OCI-LY3 (cell line): ENCODE measurements at regions not wholly inside any gene's neighbourhood (a gene's known extent, or its start where the extent isn't known, plus 50 kb on each side); places are given as distances from the start of the nearest gene placed in this dataset.

Source experiments
- H2AFZ ChIP-seq: fragments of 200-600, 300-600 bp; shearing (Covaris generic); 2 replicates; pipeline ENCODE4 v1.6.0; 2014; ENCODE audit warnings: antibody characterized with exemption, low read depth, low read length
- H3K27ac ChIP-seq: fragments of 200-600, 300-600 bp; sonication (generic); 2 replicates; pipeline ENCODE4 v1.5.1; 2014; ENCODE audit warnings: mild to moderate bottlenecking, low read length, moderate library complexity, mixed read lengths
- H3K27me3 ChIP-seq: fragments of 200-600, 300-600 bp; sonication (generic); 2 replicates; pipeline ENCODE4 v1.6.1; 2014; ENCODE audit warnings: low read depth, low read length, mixed read lengths
- H3K36me3 ChIP-seq: fragments of 200-600, 300-600 bp; sonication (generic); replicated peaks from 2 replicates; pipeline ENCODE3; 2014; ENCODE audit warnings: low read depth, low read length, mixed read lengths
- H3K4me1 ChIP-seq: fragments of 300-600, 200-600 bp; sonication (generic); 2 replicates; pipeline ENCODE4 v1.6.1; 2014; ENCODE audit warnings: low read length, mixed read lengths
- H3K4me2 ChIP-seq: fragments of 200-600, 300-600 bp; sonication (generic); 2 replicates; pipeline ENCODE4 v1.6.1; 2014; ENCODE audit warnings: low read length, mixed read lengths
- H3K4me3 ChIP-seq: fragments of 300-600, 200-600 bp; sonication (generic); 2 replicates; pipeline ENCODE4 v1.5.1; 2014; ENCODE audit warnings: antibody characterized with exemption, mild to moderate bottlenecking, low read length, moderate library complexity
- H3K79me2 ChIP-seq: fragments of 300-600, 200-600 bp; shearing (Covaris generic); 2 replicates; pipeline ENCODE4 v1.6.1; 2014; ENCODE audit warnings: mild to moderate bottlenecking, low read length, mixed read lengths
- H3K9ac ChIP-seq: fragments of 300-600, 200-600 bp; shearing (Covaris generic); 2 replicates; pipeline ENCODE4 v1.6.0; 2014; ENCODE audit warnings: mild to moderate bottlenecking, low read length, moderate library complexity
- H3K9me3 ChIP-seq: fragments of 200-600, 300-600 bp; shearing (Covaris generic); 2 replicates; pipeline ENCODE4 v1.6.1; 2014; ENCODE audit warnings: low read length, mixed read lengths; ENCODE audit not compliant: insufficient read depth
- H4K20me1 ChIP-seq: fragments of 200-600, 300-600 bp; sonication (generic); 2 replicates; pipeline ENCODE4 v1.6.1; 2016; ENCODE audit warnings: low read length, mixed read lengths; ENCODE audit not compliant: insufficient read depth
- CTCF ChIP-seq: fragments of 200-600, 300-600 bp; sonication (generic); IDR thresholded peaks from 2 replicates; pipeline ENCODE4 v1.5.1; 2014; ENCODE audit warnings: antibody characterized with exemption, low read length, low read depth
- EZH2phosphoT487 ChIP-seq: fragments of 200-600 bp; shearing (Covaris generic); IDR thresholded peaks from 2 replicates; pipeline ENCODE4 v1.6.1; 2018; ENCODE audit warnings: antibody characterized with exemption, mixed run types, low read depth

GRCh38 chr11:130766650-130767565 lies 149.4 kb downstream of the SNX19 start:
- Histone ChIP-seq H4K20me1 (no peaks in the 10 kb centered on the region), H3K4me1 (peaks cover 12% of the 10 kb centered on the region), H2AFZ (no peak overlapping the region), H3K27me3 (peaks cover 19% of the 10 kb centered on the region), H3K79me2 (no peaks in the 10 kb centered on the region), H3K36me3 (no peaks in the 10 kb centered on the region), H3K27ac (no peak overlapping the region), H3K4me2 (peak overlapping the region; percentile 47), H3K9me3 (no peaks in the 10 kb centered on the region), H3K9ac (no peak overlapping the region), H3K4me3 (0 out of 2 replicates have a peak overlapping the region, but pooled peaks have one; percentile 6)
- no peak for TF ChIP-seq CTCF
- TF ChIP-seq EZH2phosphoT487, result no peak

GRCh38 chr11:130769782-130770535 lies 146.3 kb downstream of the SNX19 start:
- Histone ChIP-seq H3K9me3 (no peaks in the 10 kb centered on the region), H4K20me1 (no peaks in the 10 kb centered on the region), H3K79me2 (no peaks in the 10 kb centered on the region), H3K27ac (no peak overlapping the region), H3K4me2 (no peak overlapping the region), H3K4me3 (no peak overlapping the region), H3K4me1 (peaks cover 12% of the 10 kb centered on the region), H2AFZ (no peak overlapping the region), H3K9ac (no peak overlapping the region), H3K27me3 (peaks cover 9% of the 10 kb centered on the region), H3K36me3 (no peaks in the 10 kb centered on the region)
- no peak for TF ChIP-seq CTCF
- TF ChIP-seq EZH2phosphoT487, result no peak

GRCh38 chr11:130771708-130772107 lies 144.6 kb downstream of the SNX19 start:
- H3K9ac ChIP-seq, result no peak overlapping the region
- H3K9me3 ChIP-seq, result no peaks in the 10 kb centered on the region
- no peaks in the 10 kb centered on the region for H3K79me2 ChIP-seq
- no peaks in the 10 kb centered on the region for H3K36me3 ChIP-seq
- H3K27ac ChIP-seq, result no peak overlapping the region
- H3K4me2 ChIP-seq, result no peak overlapping the region
- TF ChIP-seq EZH2phosphoT487, result no peak
- no peak for TF ChIP-seq CTCF
- H3K4me1 ChIP-seq, result peaks cover 4% of the 10 kb centered on the region
- H3K4me3 ChIP-seq, result no peak overlapping the region
- H4K20me1 ChIP-seq, result no peaks in the 10 kb centered on the region
- no peak overlapping the region for H2AFZ ChIP-seq
- H3K27me3 ChIP-seq, result 0 out of 2 replicates have a peak, but pooled peaks cover under 1% of the 10 kb centered on the region
